ENCODE measurements at regions not wholly inside any gene's neighbourhood (a gene's known extent, or its start where the extent isn't known, plus 50 kb on each side); places are given as distances from the start of the nearest gene placed in this dataset.

GRCh38 chr2:75360945-75361344 lies 161.6 kb upstream of the TACR1 start:
- no peak for TF ChIP-seq CTCF (IDR thresholded peaks at IDR 0.05)
- TF ChIP-seq POLR2A (IDR thresholded peaks at IDR 0.05): no peak
- TF ChIP-seq POLR2AphosphoS5 (IDR thresholded peaks at IDR 0.05): no peak

Data from breast epithelium (tissue), 3 donors.